ENCODE measurements at regions not wholly inside any gene's neighbourhood (a gene's known extent, or its start where the extent isn't known, plus 50 kb on each side); places are given as distances from the start of the nearest gene placed in this dataset.

- no peak for TF ChIP-seq SUZ12 (IDR thresholded peaks at IDR 0.05)
- TF ChIP-seq ELF4 (IDR thresholded peaks at IDR 0.05) = no peak
- TF ChIP-seq FOXM1 (IDR thresholded peaks at IDR 0.05; ENCODE audit: borderline replicate concordance) = no peak
- TF ChIP-seq SP1 (IDR thresholded peaks at IDR 0.05) = no peak
- TF ChIP-seq TARDBP (IDR thresholded peaks at IDR 0.05) = no peak
- no peak for TF ChIP-seq HDGF (IDR thresholded peaks at IDR 0.05; ENCODE audit: borderline replicate concordance)
These were observed 647.1 kb upstream of the SLITRK6 start for GRCh38 chr13:86446311-86446710.
